Psoas muscle (tissue), 7 donors: ENCODE measurements at regions not wholly inside any gene's neighbourhood (a gene's known extent, or its start where the extent isn't known, plus 50 kb on each side); places are given as distances from the start of the nearest gene placed in this dataset.

Experiments
- ATAC-seq, 4 donors: fragments of 200-7000 bp; cut with Tn5 transposase; one replicate each; pipeline ENCODE4 v1.9.1; 2020; ENCODE audit warnings: moderate library complexity in 3 of 4, mild to moderate bottlenecking in 2 of 4
- DNase-seq, 2 donors: peaks; one replicate each; pipeline ENCODE4 v3.0.0-alpha.2; 2020
- H3K27ac ChIP-seq: fragments of 200-600 bp; one replicate; pipeline ENCODE4 v1.8.0; 2022
- H3K27me3 ChIP-seq, 3 donors: fragments of 200-600 bp in 1 of 3; one replicate each; pipeline versions ENCODE4 v1.6.1 to v1.8.0; 2013 to 2022; ENCODE audit warnings: low read length in 2 of 3, mild to moderate bottlenecking in 2 of 3, moderate library complexity in 1 of 3; ENCODE audit not compliant: insufficient read depth in 3 of 3
- H3K36me3 ChIP-seq, 2 donors: fragments of 200-600 bp in 1 of 2; one replicate each; pipeline versions ENCODE4 v1.6.1 to v1.8.0; 2013 to 2022; ENCODE audit warnings: low read depth in 1 of 2, mild to moderate bottlenecking in 1 of 2, moderate library complexity in 1 of 2; ENCODE audit not compliant: insufficient read depth in 1 of 2
- H3K4me1 ChIP-seq: fragments of 200-600 bp; one replicate; pipeline ENCODE4 v1.8.0; 2022
- H3K4me3 ChIP-seq: fragments of 200-600 bp; one replicate; pipeline ENCODE4 v1.8.0; 2022; ENCODE audit warnings: mild to moderate bottlenecking
- H3K9me3 ChIP-seq: fragments of 200-600 bp; one replicate; pipeline ENCODE4 v1.8.0; 2022
- CTCF ChIP-seq: fragments of 200-600 bp; IDR thresholded peaks from one replicate; pipeline ENCODE4 v1.8.0; 2022; ENCODE audit warnings: antibody characterized with exemption
- WGBS, 3 donors: extraction: QIAGEN DNeasy Blood & Tissue Kit; methylation state at CpG; one replicate each; pipeline versions ENCODE4 v1.1.6 to v1.1.7; 2013; 5-methylcytosine and 5-hydroxymethylcytosine counted together
- intact Hi-C, 2 donors: fragments of 100-400 bp; cut with DNase I; formaldehyde crosslinking; loops; one replicate each; pipeline versions ENCODE4 v1.11.0 to v1.14.2; 2022
- donor health status: healthy with polysubstance abuse.
- donor health status: DM: no; HTN: no; CAD: no; lungs with moderate emphysema.
- donor health status: Bipolar disorder and iron deficiency.
- donor health status: healthy.
- donor health status: DM: yes; HTN: yes; CAD: no.
- donor health status: DM: no; HTN: no; CAD: no.
- donor health status: DM: yes; HTN: yes; CAD: no.

GRCh38 chr2:195181059-195181705 lies 475.8 kb upstream of the SLC39A10 start:
- no peak overlapping the region for H3K4me3 ChIP-seq
- H3K27ac ChIP-seq, result no peak overlapping the region
- no peak for ATAC-seq
- TF ChIP-seq CTCF, result no peak
- H3K9me3 ChIP-seq, result no peaks in the 10 kb centered on the region
- H3K27me3 ChIP-seq, result no peaks in the 10 kb centered on the region
- no peak for DNase-seq
- intact Hi-C loops, result no loop called here
- no peaks in the 10 kb centered on the region for H3K4me1 ChIP-seq
- 81 to 86% (median 85%) methylated on average over 1 of the region's 1 CpG for WGBS, 3 donors
- no peaks in the 10 kb centered on the region for H3K36me3 ChIP-seq

- Histone ChIP-seq H3K27ac (no peak overlapping the region), H3K27me3 (no peaks in the 10 kb centered on the region), H3K4me3 (no peak overlapping the region), H3K36me3 (no peaks in the 10 kb centered on the region), H3K9me3 (no peaks in the 10 kb centered on the region), H3K4me1 (no peaks in the 10 kb centered on the region)
- no peak for DNase-seq
- no peak for TF ChIP-seq CTCF
- ATAC-seq, result no peak
- intact Hi-C loops, result no loop called here
Observed at GRCh38 chr2:195168369-195168768, 488.7 kb upstream of the SLC39A10 start.

- DNase-seq (no peak), ATAC-seq (no peak)
- TF ChIP-seq CTCF, result no peak
- intact Hi-C loops, result no loop called here
- no peaks in the 10 kb centered on the region for H3K4me1 ChIP-seq
- H3K4me3 ChIP-seq, result no peak overlapping the region
- WGBS, 3 donors, result 58 to 63% (median 62%) methylated on average over 2 of the region's 2 CpGs
- no peaks in the 10 kb centered on the region for H3K9me3 ChIP-seq
- H3K27me3 ChIP-seq, result no peaks in the 10 kb centered on the region
- H3K27ac ChIP-seq, result no peak overlapping the region
- H3K36me3 ChIP-seq, result no peaks in the 10 kb centered on the region
Observed at GRCh38 chr2:195164930-195165329, 492.1 kb upstream of the SLC39A10 start.

GRCh38 chr2:195162918-195163317 lies 494.1 kb upstream of the SLC39A10 start:
- H3K27ac ChIP-seq, result no peak overlapping the region
- WGBS, 3 donors, result 41 to 59% (median 49%) methylated on average over 3 of the region's 3 CpGs
- DNase-seq (no peak), ATAC-seq (no peak)
- no peaks in the 10 kb centered on the region for H3K27me3 ChIP-seq
- TF ChIP-seq CTCF, result no peak
- no peaks in the 10 kb centered on the region for H3K9me3 ChIP-seq
- H3K36me3 ChIP-seq, result no peaks in the 10 kb centered on the region
- H3K4me3 ChIP-seq, result no peak overlapping the region
- intact Hi-C loops, result no loop called here
- no peaks in the 10 kb centered on the region for H3K4me1 ChIP-seq

- no peaks in the 10 kb centered on the region for H3K27me3 ChIP-seq
- no peak for DNase-seq
- H3K27ac ChIP-seq, result no peak overlapping the region
- no peak for TF ChIP-seq CTCF
- H3K9me3 ChIP-seq, result no peaks in the 10 kb centered on the region
- no peak for ATAC-seq
- intact Hi-C loops, result no loop called here
- 93 to 96% (median 93%) methylated on average over 3 of the region's 3 CpGs for WGBS, 3 donors
- H3K36me3 ChIP-seq, result no peaks in the 10 kb centered on the region
- H3K4me3 ChIP-seq, result no peak overlapping the region
- no peaks in the 10 kb centered on the region for H3K4me1 ChIP-seq
Observed at GRCh38 chr2:195162194-195162593, 494.8 kb upstream of the SLC39A10 start.
